Naive B cell (primary cell): ENCODE measurements at regions not wholly inside any gene's neighbourhood (a gene's known extent, or its start where the extent isn't known, plus 50 kb on each side); places are given as distances from the start of the nearest gene placed in this dataset.
"Not testable (repeated sequence)": the region's sequence is repeated elsewhere in the genome, so short reads cannot be mapped to it uniquely, and the experiment has no call there.

Source experiments
- ATAC-seq, 2 donors: fragments of 150-1000 bp; cut with Tn5 transposase; 2 replicates each; pipeline ENCODE4 v1.10.0; 2021; ENCODE audit warnings: low read depth in 2 of 2, mild to moderate bottlenecking in 2 of 2, moderate library complexity in 2 of 2
- DNase-seq: peaks from one replicate; pipeline ENCODE4 v3.0.0; 2022
- H3K27ac Mint-ChIP-seq, 6 donors: one replicate each; pipeline ENCODE4 v1.8.0; 2020 to 2022; ENCODE audit warnings: mild to moderate bottlenecking in 6 of 6, mixed read lengths in 6 of 6, moderate library complexity in 5 of 6, inconsistent platforms in 2 of 6
- H3K27me3 Mint-ChIP-seq, 3 donors: one replicate each; pipeline ENCODE4 v1.8.0; 2021 to 2022; ENCODE audit warnings: mixed read lengths in 3 of 3, mild to moderate bottlenecking in 1 of 3
- H3K36me3 Mint-ChIP-seq, 2 donors: one replicate each; pipeline ENCODE4 v1.8.0; 2020 to 2022; ENCODE audit warnings: mixed read lengths in 2 of 2, inconsistent platforms in 1 of 2, mild to moderate bottlenecking in 1 of 2
- H3K4me1 Mint-ChIP-seq, 3 donors: one replicate each; pipeline ENCODE4 v1.8.0; 2020 to 2022; ENCODE audit warnings: mixed read lengths in 3 of 3, inconsistent platforms in 1 of 3, mild to moderate bottlenecking in 1 of 3, moderate library complexity in 1 of 3
- H3K4me3 Mint-ChIP-seq, 8 donors: one replicate each; pipeline ENCODE4 v1.8.0; 2020 to 2022; ENCODE audit warnings: mild to moderate bottlenecking in 8 of 8, mixed read lengths in 8 of 8, moderate library complexity in 8 of 8, inconsistent platforms in 2 of 8
- H3K9me3 Mint-ChIP-seq, 7 donors: one replicate each; pipeline ENCODE4 v1.8.0; 2020 to 2022; ENCODE audit warnings: mixed read lengths in 7 of 7, mild to moderate bottlenecking in 5 of 7, inconsistent platforms in 2 of 7, moderate library complexity in 1 of 7

DNA sequence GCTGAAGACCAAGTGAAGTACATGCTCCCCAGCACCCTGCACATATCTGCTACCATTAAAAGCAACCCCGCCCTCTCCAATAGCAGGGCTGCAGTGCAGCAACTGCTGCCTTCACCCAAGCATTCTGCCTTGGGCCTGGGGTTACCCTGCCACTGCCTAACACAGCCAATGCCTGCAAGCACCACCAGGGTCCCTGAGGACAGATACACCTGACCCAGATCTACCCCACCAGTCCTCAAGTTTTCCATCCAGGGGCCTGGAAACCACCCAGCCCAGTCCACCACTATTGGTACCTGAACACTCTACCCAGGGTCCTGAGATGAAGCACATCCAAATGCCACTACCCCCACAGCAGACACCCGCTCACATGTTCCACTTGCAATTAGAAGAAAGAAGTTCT, 181.1 kb upstream of the RBBP8 start:
- Mint-ChIP-seq H3K36me3 (no peaks in the 10 kb centered on the region), H3K4me3 (no peak overlapping the region), H3K27me3 (peaks cover 16 to 24% (median 23%) of the 10 kb centered on the region in 3 donors), H3K27ac (no peak overlapping the region), H3K4me1 (no peaks in the 10 kb centered on the region), H3K9me3 (peaks cover 0 to 8% (median 0%) of the 10 kb centered on the region in 7 donors)
- DNase-seq (no peak), ATAC-seq (no peak)

DNA sequence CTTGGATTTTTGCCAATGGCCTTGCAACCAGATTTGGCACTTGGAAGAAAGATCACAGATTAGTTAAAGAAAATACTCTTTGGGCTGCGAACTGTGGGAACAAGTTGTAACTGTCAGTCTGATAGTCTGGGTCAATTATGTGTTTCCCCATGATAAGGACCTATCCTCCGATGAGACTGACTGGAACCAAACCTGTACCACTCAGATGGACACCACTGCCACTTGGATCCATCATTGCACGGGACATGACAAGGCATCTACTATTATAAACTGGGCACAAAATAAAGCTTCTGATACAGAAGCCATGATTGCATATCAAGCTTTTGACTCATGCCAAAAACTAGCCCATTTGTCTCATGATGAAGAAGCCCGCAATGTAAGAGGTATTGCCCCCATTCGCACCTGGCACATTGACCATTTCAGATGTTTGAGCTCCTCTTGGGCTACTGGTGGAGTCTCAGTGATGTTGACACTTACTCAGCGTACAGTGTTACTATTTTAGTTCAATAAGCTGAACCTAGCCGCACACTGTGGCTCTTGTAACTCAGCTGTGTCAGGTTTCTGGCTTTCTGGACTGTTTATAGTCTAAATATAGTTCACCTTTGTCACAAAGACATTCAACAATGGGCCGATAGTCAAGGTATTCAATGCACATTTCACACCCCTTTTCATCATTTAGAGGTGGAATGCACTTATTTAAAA, 179.8 kb upstream of the RBBP8 start:
- no peak for ATAC-seq
- H3K9me3 Mint-ChIP-seq = peaks cover 0 to 2% (median 0%) of the 10 kb centered on the region in 7 donors
- DNase-seq = no peak
- peaks cover 20 to 26% (median 22%) of the 10 kb centered on the region in 3 donors for H3K27me3 Mint-ChIP-seq
- no peak overlapping the region for H3K27ac Mint-ChIP-seq
- H3K4me3 Mint-ChIP-seq = no peak overlapping the region
- no peaks in the 10 kb centered on the region for H3K36me3 Mint-ChIP-seq
- H3K4me1 Mint-ChIP-seq = no peaks in the 10 kb centered on the region

DNA sequence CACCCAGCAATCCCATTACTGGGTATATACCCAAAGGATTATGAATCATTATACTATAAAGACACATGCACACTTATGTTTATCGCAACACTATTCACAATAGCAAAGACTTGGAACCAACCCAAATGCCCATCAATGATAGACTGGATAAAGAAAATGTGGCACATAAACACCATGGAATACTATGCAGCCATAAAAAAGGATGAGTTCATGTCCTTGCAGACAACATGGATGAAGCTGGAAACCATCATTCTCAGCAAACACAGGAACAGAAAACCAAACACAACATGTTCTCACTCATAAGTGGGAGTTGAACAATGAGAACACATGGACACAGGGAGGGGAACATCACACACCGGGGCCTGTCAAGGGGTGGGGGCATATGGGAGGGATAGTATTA, 169.1 kb upstream of the RBBP8 start:
- DNase-seq, H3K27ac Mint-ChIP-seq, H3K36me3 Mint-ChIP-seq, H3K4me3 Mint-ChIP-seq, ATAC-seq, H3K4me1 Mint-ChIP-seq: not testable (repeated sequence)
- peaks cover 0 to 31% (median 19%) of the 10 kb centered on the region in 7 donors for H3K9me3 Mint-ChIP-seq
- peaks cover 10 to 47% (median 21%) of the 10 kb centered on the region in 3 donors for H3K27me3 Mint-ChIP-seq

DNA sequence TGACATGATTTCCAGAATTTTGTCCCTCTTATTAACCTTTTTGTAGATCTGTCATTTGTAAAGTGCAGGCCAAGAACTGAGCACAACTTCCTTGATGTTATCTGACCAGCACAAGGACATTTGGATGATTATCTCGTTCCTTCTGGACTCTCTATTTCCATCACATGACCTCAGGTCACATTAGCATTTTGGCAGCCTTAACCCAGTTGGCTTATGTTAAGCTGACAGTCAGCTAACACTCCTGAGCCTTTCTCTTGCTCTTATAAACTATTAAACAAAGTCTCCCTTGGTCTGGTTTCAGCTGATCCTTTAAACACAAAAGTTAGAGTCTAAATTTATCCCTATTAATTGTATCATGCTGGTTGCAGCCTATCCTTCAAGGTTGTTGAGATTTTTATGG, 167.2 kb upstream of the RBBP8 start:
- Mint-ChIP-seq H3K4me3 (no peak overlapping the region), H3K27ac (no peak overlapping the region), H3K9me3 (peaks cover 0 to 22% (median 13%) of the 10 kb centered on the region in 7 donors), H3K36me3 (peaks cover 6 to 7% of the 10 kb centered on the region in 2 donors), H3K4me1 (no peaks in the 10 kb centered on the region), H3K27me3 (peaks cover 10 to 32% (median 15%) of the 10 kb centered on the region in 3 donors)
- no peak for ATAC-seq
- no peak for DNase-seq

DNA sequence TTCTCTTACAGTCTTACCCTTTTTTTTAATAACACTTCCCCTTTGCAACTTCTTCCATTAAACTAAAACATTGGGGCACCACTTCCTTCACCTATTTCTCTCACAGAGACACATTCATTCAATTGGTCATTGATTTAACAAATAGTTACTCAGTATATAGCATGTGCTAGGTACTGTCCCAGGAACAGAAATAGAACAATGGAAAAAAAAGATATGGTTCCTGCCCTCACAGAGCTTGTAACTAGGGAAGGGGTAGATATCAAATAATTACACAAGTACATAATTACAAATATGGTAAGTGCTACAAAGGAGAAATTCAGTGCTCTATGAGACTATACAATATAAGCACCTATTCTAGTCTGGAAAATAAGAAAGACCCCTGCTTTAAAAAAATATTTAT, 165.5 kb upstream of the RBBP8 start:
- no peak for ATAC-seq
- peaks cover 5 to 14% (median 8%) of the 10 kb centered on the region in 3 donors for H3K27me3 Mint-ChIP-seq
- no peak for DNase-seq
- H3K4me3 Mint-ChIP-seq = no peak overlapping the region
- H3K4me1 Mint-ChIP-seq = no peaks in the 10 kb centered on the region
- peaks cover 0 to under 1% of the 10 kb centered on the region in 2 donors for H3K36me3 Mint-ChIP-seq
- H3K9me3 Mint-ChIP-seq = peaks cover 0 to 18% (median 13%) of the 10 kb centered on the region in 7 donors
- no peak overlapping the region for H3K27ac Mint-ChIP-seq

DNA sequence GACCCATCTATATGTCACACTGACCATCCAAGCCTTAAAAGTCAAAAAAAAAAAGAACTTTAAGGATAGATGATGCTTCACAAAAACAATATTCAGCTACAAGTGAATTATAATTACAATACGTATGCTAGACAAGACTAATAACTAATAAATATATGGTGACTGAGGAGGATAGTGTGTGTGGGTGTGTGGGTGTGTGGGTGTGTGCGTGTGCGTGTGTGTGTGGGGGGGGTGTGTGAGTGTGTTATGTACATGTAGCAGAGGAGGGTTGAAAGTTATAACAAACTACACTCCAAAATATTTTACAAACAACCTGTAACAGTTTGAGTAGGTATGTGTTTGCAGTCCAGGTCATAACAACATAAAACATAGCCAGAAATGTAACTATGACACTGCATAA, 159.2 kb upstream of the RBBP8 start:
- no peak for DNase-seq
- ATAC-seq = no peak
- Mint-ChIP-seq H3K4me1 (no peaks in the 10 kb centered on the region), H3K27ac (peak overlapping the region in 2 of 6 donors; percentile 19 to 70), H3K27me3 (peaks cover 0 to 5% (median under 1%) of the 10 kb centered on the region in 3 donors), H3K9me3 (peaks cover 0 to 9% (median 5%) of the 10 kb centered on the region in 7 donors), H3K36me3 (no peaks in the 10 kb centered on the region), H3K4me3 (no peak overlapping the region)

DNA sequence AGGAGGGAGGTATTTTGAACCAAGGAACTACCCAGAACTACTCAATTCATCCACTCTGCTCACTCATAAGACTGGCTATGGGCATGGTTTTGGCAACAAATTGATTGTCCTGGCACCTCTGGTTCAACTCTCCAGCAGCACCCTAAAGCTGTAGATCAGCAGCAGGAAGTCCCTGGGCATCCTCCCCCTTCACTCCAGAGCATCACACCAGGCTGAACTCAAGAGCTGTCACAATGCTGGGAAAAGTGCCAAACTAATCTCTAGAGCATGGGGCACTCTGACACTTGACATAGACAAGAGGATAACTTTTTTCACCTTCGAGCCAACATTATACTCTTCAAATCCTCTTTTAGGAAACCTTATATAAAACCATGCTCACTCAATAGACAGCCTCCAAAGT, 154.1 kb upstream of the RBBP8 start:
- Mint-ChIP-seq H3K27me3 (peaks cover 0 to 16% (median 13%) of the 10 kb centered on the region in 3 donors), H3K4me3 (no peak overlapping the region), H3K36me3 (no peaks in the 10 kb centered on the region), H3K9me3 (no peaks in the 10 kb centered on the region), H3K27ac (no peak overlapping the region), H3K4me1 (no peaks in the 10 kb centered on the region)
- ATAC-seq (no peak), DNase-seq (no peak)

DNA sequence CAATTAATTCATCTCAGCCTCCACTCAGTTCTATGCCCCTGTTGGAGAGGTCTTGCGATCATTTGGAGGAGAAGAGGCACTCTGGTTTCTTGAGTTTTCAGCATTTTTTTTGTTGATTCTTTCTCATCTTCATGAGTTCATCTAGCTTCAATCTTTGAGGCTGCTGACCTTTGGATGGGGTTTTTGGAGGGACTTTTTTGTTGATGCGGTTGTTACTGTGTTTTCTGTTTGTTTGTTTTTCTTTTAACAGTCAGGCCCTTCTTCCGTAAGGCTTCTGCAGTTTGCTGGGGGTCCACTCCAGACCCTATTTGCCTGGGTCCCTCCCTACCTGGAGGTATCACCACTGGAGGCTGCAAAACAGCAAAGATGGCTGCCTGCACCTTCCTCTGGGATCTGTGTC, 149.9 kb upstream of the RBBP8 start:
- no peak overlapping the region for H3K4me3 Mint-ChIP-seq
- no peak for DNase-seq
- no peaks in the 10 kb centered on the region for H3K9me3 Mint-ChIP-seq
- H3K27ac Mint-ChIP-seq = no peak overlapping the region
- H3K4me1 Mint-ChIP-seq = no peaks in the 10 kb centered on the region
- H3K27me3 Mint-ChIP-seq = peaks cover 0 to 18% (median 16%) of the 10 kb centered on the region in 3 donors
- no peak for ATAC-seq
- no peaks in the 10 kb centered on the region for H3K36me3 Mint-ChIP-seq

DNA sequence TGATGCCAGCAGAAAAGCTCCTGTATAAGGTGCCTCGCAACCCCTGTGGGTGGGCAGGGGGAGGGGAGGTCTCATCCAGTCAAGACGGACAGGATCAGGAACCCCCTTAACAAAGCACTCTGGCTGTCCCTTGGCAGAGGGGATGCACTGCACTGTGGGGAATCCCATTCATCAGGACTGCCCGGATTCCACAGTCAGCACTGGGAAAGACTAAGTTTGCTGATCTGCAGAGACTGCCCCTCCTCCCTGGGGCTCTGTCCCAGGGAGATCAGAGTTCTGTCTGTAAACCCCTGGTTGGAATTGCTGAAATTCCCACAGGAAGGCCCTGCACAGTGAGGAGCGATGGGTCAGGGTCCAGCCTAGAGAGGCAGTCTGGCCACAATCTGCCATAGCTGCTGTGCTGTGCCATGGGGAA, 149.5 kb upstream of the RBBP8 start:
- no peak for DNase-seq
- H3K4me3 Mint-ChIP-seq = no peak overlapping the region
- H3K4me1 Mint-ChIP-seq = no peaks in the 10 kb centered on the region
- H3K27ac Mint-ChIP-seq = no peak overlapping the region
- peaks cover 0 to 18% (median 16%) of the 10 kb centered on the region in 3 donors for H3K27me3 Mint-ChIP-seq
- H3K36me3 Mint-ChIP-seq = no peaks in the 10 kb centered on the region
- H3K9me3 Mint-ChIP-seq = no peaks in the 10 kb centered on the region
- no peak for ATAC-seq

DNA sequence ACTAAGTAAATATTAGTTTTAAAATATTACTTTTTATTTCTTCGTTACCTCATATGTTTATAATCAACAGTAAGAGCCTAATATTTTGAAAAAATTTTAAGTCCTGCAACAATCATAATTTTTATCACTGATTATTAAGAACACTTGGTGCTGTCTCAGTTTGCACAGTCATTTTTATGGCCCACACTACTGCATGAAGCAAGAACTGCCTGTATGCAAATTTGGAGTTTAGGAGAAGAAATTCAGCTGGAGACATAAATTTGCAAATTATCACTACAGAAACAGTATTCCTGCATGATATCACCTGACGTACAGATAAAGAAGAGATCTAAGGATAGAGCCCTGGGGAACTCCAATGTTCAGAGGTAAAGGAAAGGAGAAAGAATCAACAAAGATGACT, 144.1 kb upstream of the RBBP8 start:
- Mint-ChIP-seq H3K27ac (peak overlapping the region in 2 of 6 donors; percentile 1 to 6), H3K4me3 (peak overlapping the region in 2 of 8 donors; percentile 2 to 17), H3K9me3 (no peaks in the 10 kb centered on the region), H3K4me1 (peaks cover 21 to 30% (median 27%) of the 10 kb centered on the region in 3 donors), H3K27me3 (peaks cover 0 to 5% (median 0%) of the 10 kb centered on the region in 3 donors), H3K36me3 (no peaks in the 10 kb centered on the region)
- ATAC-seq (no peak), DNase-seq (no peak)

DNA sequence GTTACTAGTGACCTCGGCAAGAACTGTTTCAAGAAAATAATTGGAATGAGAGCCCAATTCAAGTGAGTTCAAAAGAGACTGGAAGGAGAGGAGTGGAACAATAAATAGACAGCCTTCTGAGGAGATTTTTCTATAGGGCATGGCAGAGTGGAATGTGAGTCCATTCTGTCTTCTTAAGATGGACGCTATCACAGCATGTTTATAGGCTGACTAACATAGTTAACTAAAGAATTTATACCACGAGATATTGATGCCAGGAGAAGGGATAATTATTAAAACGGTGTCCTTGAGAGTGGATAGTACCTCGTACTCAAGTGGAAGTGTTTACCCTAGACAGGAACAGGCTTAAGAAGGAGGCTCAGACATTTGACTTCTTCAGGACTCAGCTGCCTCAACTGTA, 143.5 kb upstream of the RBBP8 start:
- ATAC-seq (no peak), DNase-seq (no peak)
- H3K36me3 Mint-ChIP-seq = no peaks in the 10 kb centered on the region
- H3K27me3 Mint-ChIP-seq = peaks cover 0 to 5% (median 0%) of the 10 kb centered on the region in 3 donors
- no peaks in the 10 kb centered on the region for H3K9me3 Mint-ChIP-seq
- H3K4me3 Mint-ChIP-seq = peak overlapping the region in 2 of 8 donors; percentile 2 to 17
- peak overlapping the region in 1 of 6 donors; percentile 6 for H3K27ac Mint-ChIP-seq
- H3K4me1 Mint-ChIP-seq = peaks cover 21 to 30% (median 27%) of the 10 kb centered on the region in 3 donors

DNA sequence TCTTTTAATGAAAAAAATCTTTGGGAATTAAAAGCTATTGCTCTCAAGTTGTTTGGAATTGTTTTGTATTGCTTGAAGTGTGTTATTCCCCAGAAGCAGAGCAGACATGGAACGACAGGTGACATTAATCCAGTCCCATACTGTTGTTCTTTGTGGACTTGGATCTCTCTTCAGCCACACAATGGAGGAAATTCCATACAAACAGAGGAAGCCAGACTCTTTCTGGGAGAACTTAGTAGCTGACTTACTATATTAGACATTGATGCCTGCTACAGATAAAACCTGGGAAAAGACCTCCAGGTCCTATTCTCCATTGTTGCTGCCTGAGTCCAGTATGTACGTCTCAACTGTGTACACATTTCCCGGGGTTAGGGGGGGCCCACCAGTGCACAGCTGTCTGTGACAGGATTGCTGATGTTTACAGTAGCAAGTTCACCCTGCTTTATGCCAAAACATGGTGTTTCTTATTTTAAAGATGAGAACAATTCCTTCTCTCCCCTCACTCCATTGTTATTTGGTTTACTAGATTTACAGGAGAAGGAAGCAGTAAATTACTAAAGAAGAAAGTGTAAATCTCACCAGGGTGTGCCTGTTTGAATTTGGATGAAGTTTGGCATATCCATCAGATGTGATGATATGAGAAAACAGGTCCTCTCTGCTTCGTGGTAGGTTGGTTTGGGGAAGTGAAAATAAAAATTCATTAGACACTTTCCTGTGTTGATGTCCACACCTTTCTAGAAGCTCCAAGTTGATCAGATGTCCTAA, 142.4 kb upstream of the RBBP8 start:
- peak overlapping the region in 6 of 8 donors; percentile 12 to 78 (median 58) for H3K4me3 Mint-ChIP-seq
- DNase-seq (no peak), ATAC-seq (peak; percentile 47 to 67)
- H3K27me3 Mint-ChIP-seq = peaks cover 0 to 2% (median 0%) of the 10 kb centered on the region in 3 donors
- H3K36me3 Mint-ChIP-seq = no peaks in the 10 kb centered on the region
- peaks cover 21 to 30% (median 27%) of the 10 kb centered on the region in 3 donors for H3K4me1 Mint-ChIP-seq
- no peaks in the 10 kb centered on the region for H3K9me3 Mint-ChIP-seq
- H3K27ac Mint-ChIP-seq = peak overlapping the region in 2 of 6 donors; percentile 38 to 39

DNA sequence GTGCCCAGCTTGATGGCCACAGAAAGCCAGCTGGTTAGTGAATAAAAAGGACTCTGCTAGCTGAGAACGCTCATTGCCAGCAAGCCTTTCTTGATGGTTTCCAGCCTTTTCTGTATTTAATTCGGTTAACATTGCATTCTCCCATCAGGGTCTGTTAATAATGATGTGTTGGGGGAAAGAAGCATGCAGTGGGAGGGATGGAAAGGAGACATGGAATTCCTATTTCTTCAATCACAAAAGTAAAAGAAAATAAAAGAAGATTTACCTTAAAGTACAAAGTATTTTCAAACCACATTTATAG, 141.9 kb upstream of the RBBP8 start:
- no peak for ATAC-seq
- H3K9me3 Mint-ChIP-seq = no peaks in the 10 kb centered on the region
- H3K4me1 Mint-ChIP-seq = peaks cover 21 to 30% (median 27%) of the 10 kb centered on the region in 3 donors
- H3K36me3 Mint-ChIP-seq = no peaks in the 10 kb centered on the region
- H3K4me3 Mint-ChIP-seq = peak overlapping the region in 3 of 8 donors; percentile 41 to 72 (median 45)
- peak overlapping the region in 2 of 6 donors; percentile 22 to 38 for H3K27ac Mint-ChIP-seq
- no peak for DNase-seq
- no peaks in the 10 kb centered on the region for H3K27me3 Mint-ChIP-seq

DNA sequence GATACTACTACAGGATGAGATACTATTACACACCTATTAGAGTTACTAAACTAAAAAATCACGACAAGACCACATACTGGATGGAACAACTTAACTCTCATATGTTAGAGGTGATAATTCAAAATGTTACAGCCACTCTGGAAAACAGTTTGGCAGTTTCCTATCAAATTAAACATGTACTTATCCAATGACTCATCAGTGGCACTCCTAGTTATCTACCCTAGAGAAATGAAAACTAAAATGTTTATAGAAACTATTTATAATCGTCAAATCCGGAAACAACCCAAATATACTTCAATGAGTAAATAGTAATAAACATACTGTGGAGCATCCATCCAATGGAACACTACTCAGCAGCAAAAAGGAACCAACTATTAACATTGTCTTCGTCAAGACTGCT, 137.0 kb upstream of the RBBP8 start:
- Mint-ChIP-seq H3K4me1 (peaks cover 8 to 9% (median 9%) of the 10 kb centered on the region in 3 donors), H3K9me3 (no peaks in the 10 kb centered on the region), H3K36me3 (no peaks in the 10 kb centered on the region), H3K4me3 (no peak overlapping the region), H3K27me3 (peaks cover 0 to 7% (median 0%) of the 10 kb centered on the region in 3 donors), H3K27ac (no peak overlapping the region)
- no peak for ATAC-seq
- DNase-seq = no peak
